T1000 (cell line): ENCODE measurements at regions not wholly inside any gene's neighbourhood (a gene's known extent, or its start where the extent isn't known, plus 50 kb on each side); places are given as distances from the start of the nearest gene placed in this dataset.

Experiments used
- DNase-seq: peaks from one replicate; lab custom pipeline; 2025; ENCODE audit warnings: mixed read lengths; lab: John Stamatoyannopoulos, UW

- DNase-seq = no peak
These were observed 55.2 kb downstream of the FOS start for GRCh38 chr14:75333606-75334548.

- DNase-seq = no peak
These were observed 56.0 kb downstream of the FOS start for GRCh38 chr14:75334549-75335051.

- DNase-seq = no peak
These were observed 56.9 kb downstream of the FOS start for GRCh38 chr14:75335571-75335970.

GRCh38 chr14:75338398-75338797, 59.8 kb downstream of the FOS start:
- DNase-seq = no peak

GRCh38 chr14:75339059-75339458, 60.4 kb downstream of the FOS start:
- DNase-seq = no peak

- DNase-seq = no peak
These were observed 62.3 kb downstream of the FOS start for GRCh38 chr14:75340921-75341320.

- DNase-seq = no peak
These were observed 63.0 kb downstream of the FOS start for GRCh38 chr14:75341620-75342019.

GRCh38 chr14:75342762-75343599, 64.4 kb downstream of the FOS start:
- DNase-seq = no peak

GRCh38 chr14:75343911-75344310, 65.3 kb downstream of the FOS start:
- peak; percentile 2 for DNase-seq

- no peak for DNase-seq
These were observed 65.8 kb downstream of the FOS start for GRCh38 chr14:75344411-75344810.

- DNase-seq = no peak
These were observed 72.0 kb downstream of the FOS start for GRCh38 chr14:75350505-75351060.

- DNase-seq = no peak
These were observed 68.7 kb upstream of the JDP2 start for GRCh38 chr14:75359098-75359497.

- DNase-seq = no peak
These were observed 66.8 kb upstream of the JDP2 start for GRCh38 chr14:75361041-75361440.

GRCh38 chr14:75361751-75362433, 65.9 kb upstream of the JDP2 start:
- DNase-seq = no peak

GRCh38 chr14:75363130-75363529, 64.7 kb upstream of the JDP2 start:
- no peak for DNase-seq

- no peak for DNase-seq
These were observed 64.1 kb upstream of the JDP2 start for GRCh38 chr14:75363570-75364227.

- no peak for DNase-seq
These were observed 62.7 kb upstream of the JDP2 start for GRCh38 chr14:75365116-75365515.

GRCh38 chr14:75366963-75367362, 60.9 kb upstream of the JDP2 start:
- DNase-seq = no peak

GRCh38 chr14:75368333-75368732, 59.5 kb upstream of the JDP2 start:
- DNase-seq = no peak

- DNase-seq = no peak
These were observed 58.3 kb upstream of the JDP2 start for GRCh38 chr14:75369506-75369905.
